Panc1 (cell line): ENCODE measurements at regions not wholly inside any gene's neighbourhood (a gene's known extent, or its start where the extent isn't known, plus 50 kb on each side); places are given as distances from the start of the nearest gene placed in this dataset.

Source experiments
- ATAC-seq: fragments of 200-7000 bp; cut with Tn5 transposase; 2 replicates; pipeline ENCODE4 v1.9.1; 2020; ENCODE audit warnings: mild to moderate bottlenecking, moderate library complexity
- BruUV-seq: library from RNA; stranded (reverse); fragments of 400-500 nt; replicated peaks from 2 replicates; lab custom pipeline; 2021; lab: Mats Ljungman, UMichigan
- CTCF ChIA-PET: fragments of 300-600 bp; sonication (Branson Sonifier 250); formaldehyde crosslinking; loops from one replicate; lab custom pipeline; 2022; ENCODE audit warnings: antibody characterized with exemption; lab: Charles Lee
- POLR2A ChIA-PET: fragments of 300-600 bp; sonication (Branson Sonifier 250); formaldehyde crosslinking; loops from one replicate; lab custom pipeline; 2022; ENCODE audit warnings: antibody characterized with exemption; lab: Charles Lee
- DNase-seq: peaks from one replicate; pipeline ENCODE4 v3.0.0-alpha.2; 2010; ENCODE audit warnings: low read depth, low spot score
- H3K27ac ChIP-seq: 2 replicates; pipeline ENCODE4 v1.5.1; 2011; ENCODE audit warnings: mild to moderate bottlenecking, low read length, inconsistent platforms
- H3K27me3 ChIP-seq: fragments of 200-500 bp; sonication (Bioruptor generic); 2 replicates; pipeline ENCODE4 v1.6.0; 2014; ENCODE audit warnings: low read length, inconsistent platforms; ENCODE audit not compliant: control insufficient read depth, insufficient read depth
- H3K36me3 ChIP-seq: fragments of 200-500 bp; sonication (Bioruptor generic); 2 replicates; pipeline ENCODE4 v1.5.1; 2014; ENCODE audit warnings: inconsistent platforms, mild to moderate bottlenecking, low read length, moderate library complexity; ENCODE audit not compliant: control insufficient read depth, insufficient read depth
- H3K4me1 ChIP-seq: 2 replicates; pipeline ENCODE4 v1.5.1; 2011; ENCODE audit warnings: inconsistent platforms, mild to moderate bottlenecking, low read length, moderate library complexity; ENCODE audit not compliant: control insufficient read depth, insufficient read depth
- H3K4me3 ChIP-seq, 2 experiments: 2 replicates each; pipeline ENCODE4 v1.5.1; 2011 to 2012; ENCODE audit warnings: low read depth in 2 of 2, low read length in 2 of 2, mild to moderate bottlenecking in 2 of 2, inconsistent platforms in 1 of 2, moderate library complexity in 1 of 2
- H3K9me3 ChIP-seq: fragments of 200-500 bp; sonication (Bioruptor generic); 2 replicates; pipeline ENCODE4 v1.5.1; 2014; ENCODE audit warnings: low read depth, mild to moderate bottlenecking, inconsistent platforms, low read length, moderate library complexity; ENCODE audit not compliant: control insufficient read depth, insufficient read depth
- POLR2AphosphoS5 ChIP-seq: IDR thresholded peaks from 2 replicates; pipeline ENCODE4 v1.6.1; 2012; ENCODE audit warnings: mild to moderate bottlenecking, low read depth, low read length, moderate library complexity
- SIN3A ChIP-seq: IDR thresholded peaks from 2 replicates; pipeline ENCODE4 v1.6.1; 2012; ENCODE audit warnings: low read depth, mild to moderate bottlenecking, low read length, moderate library complexity, borderline replicate concordance; ENCODE audit not compliant: insufficient read depth
- TCF7L2 ChIP-seq: IDR thresholded peaks from 2 replicates; pipeline ENCODE4 v1.6.1; 2011; ENCODE audit warnings: mild to moderate bottlenecking, low read depth, low read length, inconsistent platforms
- in situ Hi-C: cut with HindIII; loops from 2 replicates; pipeline ENCODE4 v1.10.0; 2016; ENCODE audit warnings: low sequenced_read_pairs, low pct_unique_long_range_greater_than_20kb
- intact Hi-C: fragments of 100-400 bp; cut with micrococcal nuclease; formaldehyde crosslinking; loops from one replicate; pipeline ENCODE4 v1.10.0; 2022; ENCODE audit not compliant: unreplicated experiment
- TF ChIP-seq, protein P1 (sequence below), 2 experiments: IDR thresholded peaks; 2 replicates each; pipeline ENCODE4 v1.6.1; 2011 to 2012; ENCODE audit warnings: low read depth in 2 of 2, control low read depth in 1 of 2, low read length in 1 of 2, mild to moderate bottlenecking in 1 of 2, moderate library complexity in 1 of 2; ENCODE audit not compliant: insufficient read depth in 1 of 2
- TF ChIP-seq, protein P2 (sequence below): fragments of 450-650 bp; IDR thresholded peaks from 2 replicates; pipeline ENCODE4 v1.5.1; 2017; ENCODE audit warnings: mild to moderate bottlenecking

DNA sequence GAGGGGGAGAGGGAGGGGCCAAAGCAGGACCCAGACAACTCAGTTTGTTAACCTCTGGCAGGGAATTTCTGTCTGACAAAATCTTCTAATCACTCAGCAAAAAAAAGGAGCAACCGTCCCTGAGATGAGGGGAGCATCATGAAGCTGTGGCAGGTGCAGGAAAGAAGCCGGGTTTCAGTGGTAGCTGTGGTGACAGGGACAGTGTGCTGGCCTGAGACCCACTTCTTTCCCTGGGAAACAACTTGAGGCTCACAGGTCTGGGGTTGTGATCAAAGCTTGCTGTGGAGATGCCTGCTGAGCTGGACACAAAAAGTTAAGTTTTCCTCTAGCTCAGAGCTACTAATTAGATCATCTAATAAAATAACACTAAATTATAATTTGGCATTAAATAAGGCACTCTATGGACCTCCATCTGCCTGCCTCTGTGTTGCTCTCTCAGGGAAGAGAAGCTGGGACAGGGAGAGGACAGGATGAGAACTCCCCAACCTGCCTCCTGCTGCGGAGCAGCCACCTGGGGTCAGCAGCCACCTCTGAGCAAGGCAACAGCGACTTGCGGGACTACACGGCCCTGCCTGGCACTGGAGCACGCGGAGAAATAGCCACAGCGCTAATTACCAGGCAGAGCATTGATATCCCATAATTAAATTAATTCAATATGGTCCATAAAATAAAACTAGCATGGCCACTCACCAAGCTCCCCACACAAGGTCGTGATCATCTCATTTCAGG is 104.6 kb upstream of the TEX51 start:
- Histone ChIP-seq H3K4me3 (no peak overlapping the region), H3K36me3 (no peaks in the 10 kb centered on the region), H3K9me3 (no peaks in the 10 kb centered on the region), H3K27ac (no peak overlapping the region), H3K27me3 (peaks cover 13% of the 10 kb centered on the region), H3K4me1 (no peaks in the 10 kb centered on the region)
- CTCF ChIA-PET = no interaction called here
- in situ Hi-C loops (no loop called here), intact Hi-C loops (no loop called here)
- DNase-seq (no peak), ATAC-seq (no peak)
- no TSS peak for BruUV-seq
- no peak for TF ChIP-seq SIN3A
- TF ChIP-seq, protein P1, sequence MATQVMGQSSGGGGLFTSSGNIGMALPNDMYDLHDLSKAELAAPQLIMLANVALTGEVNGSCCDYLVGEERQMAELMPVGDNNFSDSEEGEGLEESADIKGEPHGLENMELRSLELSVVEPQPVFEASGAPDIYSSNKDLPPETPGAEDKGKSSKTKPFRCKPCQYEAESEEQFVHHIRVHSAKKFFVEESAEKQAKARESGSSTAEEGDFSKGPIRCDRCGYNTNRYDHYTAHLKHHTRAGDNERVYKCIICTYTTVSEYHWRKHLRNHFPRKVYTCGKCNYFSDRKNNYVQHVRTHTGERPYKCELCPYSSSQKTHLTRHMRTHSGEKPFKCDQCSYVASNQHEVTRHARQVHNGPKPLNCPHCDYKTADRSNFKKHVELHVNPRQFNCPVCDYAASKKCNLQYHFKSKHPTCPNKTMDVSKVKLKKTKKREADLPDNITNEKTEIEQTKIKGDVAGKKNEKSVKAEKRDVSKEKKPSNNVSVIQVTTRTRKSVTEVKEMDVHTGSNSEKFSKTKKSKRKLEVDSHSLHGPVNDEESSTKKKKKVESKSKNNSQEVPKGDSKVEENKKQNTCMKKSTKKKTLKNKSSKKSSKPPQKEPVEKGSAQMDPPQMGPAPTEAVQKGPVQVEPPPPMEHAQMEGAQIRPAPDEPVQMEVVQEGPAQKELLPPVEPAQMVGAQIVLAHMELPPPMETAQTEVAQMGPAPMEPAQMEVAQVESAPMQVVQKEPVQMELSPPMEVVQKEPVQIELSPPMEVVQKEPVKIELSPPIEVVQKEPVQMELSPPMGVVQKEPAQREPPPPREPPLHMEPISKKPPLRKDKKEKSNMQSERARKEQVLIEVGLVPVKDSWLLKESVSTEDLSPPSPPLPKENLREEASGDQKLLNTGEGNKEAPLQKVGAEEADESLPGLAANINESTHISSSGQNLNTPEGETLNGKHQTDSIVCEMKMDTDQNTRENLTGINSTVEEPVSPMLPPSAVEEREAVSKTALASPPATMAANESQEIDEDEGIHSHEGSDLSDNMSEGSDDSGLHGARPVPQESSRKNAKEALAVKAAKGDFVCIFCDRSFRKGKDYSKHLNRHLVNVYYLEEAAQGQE (IDR thresholded peaks at IDR 0.05; ENCODE audit: insufficient read depth in 1 of 2, low read depth in 2 of 2, low read length in 1 of 2) = no peak
- POLR2A ChIA-PET = no interaction called here

DNA sequence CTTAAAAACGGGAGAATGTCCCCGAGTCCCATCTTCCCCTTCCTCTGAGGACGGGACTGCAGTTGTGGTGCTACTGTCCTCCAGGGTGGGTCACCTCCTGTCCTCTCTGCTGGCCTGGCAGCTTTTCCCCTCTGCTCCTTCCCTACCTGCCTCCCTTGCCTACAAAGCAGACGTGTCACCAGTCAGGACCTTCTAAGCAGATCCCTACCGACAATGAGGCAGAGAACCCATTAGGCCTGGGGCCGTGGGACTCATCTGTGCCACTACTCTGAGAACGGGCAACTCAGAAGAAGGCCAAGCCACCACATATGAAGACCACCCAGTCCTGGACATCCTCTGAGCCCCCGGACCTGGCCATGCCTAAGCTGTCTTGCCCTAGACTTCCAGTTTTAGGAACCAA is 103.0 kb upstream of the TEX51 start:
- DNase-seq (no peak), ATAC-seq (no peak)
- POLR2A ChIA-PET = no interaction called here
- no peaks in the 10 kb centered on the region for H3K9me3 ChIP-seq
- no peak overlapping the region for H3K27ac ChIP-seq
- no peak overlapping the region for H3K4me3 ChIP-seq
- TF ChIP-seq TCF7L2 (no peak), POLR2AphosphoS5 (no peak), SIN3A (no peak)
- TF ChIP-seq, protein P1 (IDR thresholded peaks at IDR 0.05; ENCODE audit: insufficient read depth in 1 of 2, low read depth in 2 of 2, low read length in 1 of 2) = no peak
- TF ChIP-seq, protein P2, sequence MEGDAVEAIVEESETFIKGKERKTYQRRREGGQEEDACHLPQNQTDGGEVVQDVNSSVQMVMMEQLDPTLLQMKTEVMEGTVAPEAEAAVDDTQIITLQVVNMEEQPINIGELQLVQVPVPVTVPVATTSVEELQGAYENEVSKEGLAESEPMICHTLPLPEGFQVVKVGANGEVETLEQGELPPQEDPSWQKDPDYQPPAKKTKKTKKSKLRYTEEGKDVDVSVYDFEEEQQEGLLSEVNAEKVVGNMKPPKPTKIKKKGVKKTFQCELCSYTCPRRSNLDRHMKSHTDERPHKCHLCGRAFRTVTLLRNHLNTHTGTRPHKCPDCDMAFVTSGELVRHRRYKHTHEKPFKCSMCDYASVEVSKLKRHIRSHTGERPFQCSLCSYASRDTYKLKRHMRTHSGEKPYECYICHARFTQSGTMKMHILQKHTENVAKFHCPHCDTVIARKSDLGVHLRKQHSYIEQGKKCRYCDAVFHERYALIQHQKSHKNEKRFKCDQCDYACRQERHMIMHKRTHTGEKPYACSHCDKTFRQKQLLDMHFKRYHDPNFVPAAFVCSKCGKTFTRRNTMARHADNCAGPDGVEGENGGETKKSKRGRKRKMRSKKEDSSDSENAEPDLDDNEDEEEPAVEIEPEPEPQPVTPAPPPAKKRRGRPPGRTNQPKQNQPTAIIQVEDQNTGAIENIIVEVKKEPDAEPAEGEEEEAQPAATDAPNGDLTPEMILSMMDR = no peak
- intact Hi-C loops (no loop called here), in situ Hi-C loops (no loop called here)
- peaks cover 10% of the 10 kb centered on the region for H3K27me3 ChIP-seq
- no peaks in the 10 kb centered on the region for H3K4me1 ChIP-seq
- BruUV-seq = no TSS peak
- no peaks in the 10 kb centered on the region for H3K36me3 ChIP-seq
- CTCF ChIA-PET = no interaction called here
